OCI-LY3 (cell line): ENCODE measurements at regions not wholly inside any gene's neighbourhood (a gene's known extent, or its start where the extent isn't known, plus 50 kb on each side); places are given as distances from the start of the nearest gene placed in this dataset.

ENCODE experiments used
- CTCF ChIP-seq: fragments of 200-600, 300-600 bp; sonication (generic); IDR thresholded peaks from 2 replicates; pipeline ENCODE4 v1.5.1; 2014; ENCODE audit warnings: antibody characterized with exemption, low read length, low read depth
- EZH2phosphoT487 ChIP-seq: fragments of 200-600 bp; shearing (Covaris generic); IDR thresholded peaks from 2 replicates; pipeline ENCODE4 v1.6.1; 2018; ENCODE audit warnings: antibody characterized with exemption, mixed run types, low read depth

DNA sequence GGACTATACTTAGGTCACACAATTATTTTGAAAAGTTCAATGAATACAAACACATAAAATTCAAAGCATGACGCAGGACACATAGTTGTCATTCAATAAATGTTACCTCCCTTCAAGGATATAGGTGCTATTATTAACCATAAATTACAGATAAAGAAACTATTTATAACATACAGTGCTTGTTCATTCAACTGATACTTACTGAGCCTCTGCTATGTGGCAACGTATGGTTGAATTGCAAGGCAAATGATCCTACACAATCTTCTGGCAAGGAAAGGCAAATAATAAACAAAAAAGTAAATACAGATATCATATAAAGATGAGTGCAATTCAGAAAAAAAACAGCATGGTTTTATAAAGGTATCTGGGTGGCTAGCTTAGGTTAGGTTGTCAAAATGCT lies 614.7 kb downstream of the LTN1 start:
- TF ChIP-seq CTCF (no peak), EZH2phosphoT487 (no peak)
